Liver (tissue), 8 donors: ENCODE measurements at regions not wholly inside any gene's neighbourhood (a gene's known extent, or its start where the extent isn't known, plus 50 kb on each side); places are given as distances from the start of the nearest gene placed in this dataset.

ENCODE experiments used
- DNase-seq: peaks from one replicate; pipeline ENCODE4 v3.0.0-alpha.2; 2017; ENCODE audit warnings: low spot score
- H3K27ac ChIP-seq, 2 donors: one replicate each; pipeline ENCODE4 v1.7.0; 2013; ENCODE audit warnings: inconsistent platforms in 2 of 2, low read length in 2 of 2, control low read depth in 1 of 2, low read depth in 1 of 2, mild to moderate bottlenecking in 1 of 2
- H3K27me3 ChIP-seq, 4 donors: one replicate each; pipeline versions ENCODE4 v1.6.1 to v1.7.0; 2013; ENCODE audit warnings: low read length in 3 of 4, inconsistent platforms in 1 of 4, mild to moderate bottlenecking in 1 of 4, moderate library complexity in 1 of 4; ENCODE audit not compliant: control insufficient read depth in 4 of 4, insufficient read depth in 4 of 4
- H3K36me3 ChIP-seq, 4 donors: one replicate each; pipeline versions ENCODE4 v1.6.1 to v1.7.0; 2013; ENCODE audit warnings: low read length in 3 of 4, mild to moderate bottlenecking in 3 of 4, low read depth in 1 of 4, moderate library complexity in 1 of 4; ENCODE audit not compliant: control insufficient read depth in 4 of 4, insufficient read depth in 3 of 4
- H3K4me1 ChIP-seq, 4 donors: one replicate each; pipeline versions ENCODE4 v1.6.1 to v1.7.0; 2013; ENCODE audit warnings: low read length in 3 of 4, mild to moderate bottlenecking in 3 of 4, moderate library complexity in 1 of 4; ENCODE audit not compliant: control insufficient read depth in 4 of 4, insufficient read depth in 4 of 4
- H3K4me3 ChIP-seq, 3 donors: one replicate each; pipeline versions ENCODE4 v1.6.1 to v1.7.0; 2013; ENCODE audit warnings: low read length in 3 of 3, control low read depth in 1 of 3, low read depth in 1 of 3, mild to moderate bottlenecking in 1 of 3
- H3K9ac ChIP-seq, 2 donors: one replicate each; pipeline ENCODE4 v1.7.0; 2013; ENCODE audit warnings: low read length in 2 of 2, mild to moderate bottlenecking in 2 of 2, moderate library complexity in 2 of 2, control low read depth in 1 of 2, low read depth in 1 of 2
- H3K9me3 ChIP-seq, 4 donors: one replicate each; pipeline versions ENCODE4 v1.6.1 to v1.7.0; 2013; ENCODE audit warnings: low read length in 3 of 4; ENCODE audit not compliant: control insufficient read depth in 4 of 4
- ATF3 ChIP-seq: IDR thresholded peaks from 2 replicates; pipeline ENCODE4 v1.6.1; 2016; ENCODE audit warnings: antibody characterized with exemption
- CTCF ChIP-seq: fragments of 150-350 bp; IDR thresholded peaks from 2 replicates; pipeline ENCODE4 v1.5.1; 2017; ENCODE audit warnings: improper control_type of control experiment, low read depth, low read length; ENCODE audit not compliant: missing input control
- EGR1 ChIP-seq, 2 donors: IDR thresholded peaks; 2 replicates each; pipeline ENCODE4 v1.6.1; 2016 to 2018; ENCODE audit warnings: antibody characterized with exemption in 2 of 2, low read depth in 2 of 2
- FOXA1 ChIP-seq: IDR thresholded peaks from 2 replicates; pipeline ENCODE4 v1.6.1; 2016; ENCODE audit warnings: antibody characterized with exemption
- FOXA2 ChIP-seq: IDR thresholded peaks from 2 replicates; pipeline ENCODE4 v1.6.1; 2016; ENCODE audit warnings: antibody characterized with exemption
- GABPA ChIP-seq, 2 donors: IDR thresholded peaks in 1 of 2; conservative IDR thresholded peaks in 1 of 2; 2 replicates each; pipeline ENCODE4 v1.6.1; 2016; ENCODE audit warnings: antibody characterized with exemption in 2 of 2, mild to moderate bottlenecking in 1 of 2, moderate library complexity in 1 of 2
- HNF4G ChIP-seq: IDR thresholded peaks from 2 replicates; pipeline ENCODE4 v1.6.1; 2016; ENCODE audit warnings: antibody characterized with exemption
- JUND ChIP-seq, 2 donors: IDR thresholded peaks; 2 replicates each; pipeline ENCODE4 v1.6.1; 2016; ENCODE audit warnings: antibody characterized with exemption in 2 of 2
- MAX ChIP-seq: IDR thresholded peaks from 2 replicates; pipeline ENCODE4 v1.6.1; 2016; ENCODE audit warnings: antibody characterized with exemption
- NR2F2 ChIP-seq: IDR thresholded peaks from 2 replicates; pipeline ENCODE4 v1.6.1; 2016; ENCODE audit warnings: antibody characterized with exemption
- RAD21 ChIP-seq, 2 donors: IDR thresholded peaks; 2 replicates each; pipeline ENCODE4 v1.6.1; 2016; ENCODE audit warnings: antibody characterized with exemption in 2 of 2, mild to moderate bottlenecking in 2 of 2
- REST ChIP-seq: IDR thresholded peaks from 2 replicates; pipeline ENCODE4 v1.6.1; 2016; ENCODE audit warnings: antibody characterized with exemption, mild to moderate bottlenecking
- RXRA ChIP-seq, 2 donors: IDR thresholded peaks; 2 replicates each; pipeline ENCODE4 v1.6.1; 2017 to 2018; ENCODE audit warnings: antibody characterized with exemption in 2 of 2, mild to moderate bottlenecking in 1 of 2
- SP1 ChIP-seq: IDR thresholded peaks from 2 replicates; pipeline ENCODE4 v1.6.1; 2018; ENCODE audit warnings: antibody characterized with exemption, mild to moderate bottlenecking
- TAF1 ChIP-seq: conservative IDR thresholded peaks from 2 replicates; pipeline ENCODE4 v1.6.1; 2016; ENCODE audit warnings: antibody characterized with exemption, mild to moderate bottlenecking
- ZBTB33 ChIP-seq: IDR thresholded peaks from 2 replicates; pipeline ENCODE4 v1.6.1; 2016; ENCODE audit warnings: antibody characterized with exemption
- WGBS: extraction: QIAGEN DNeasy Blood & Tissue Kit; methylation state at CpG from one replicate; pipeline ENCODE4 v1.1.7; 2013; 5-methylcytosine and 5-hydroxymethylcytosine counted together
- donor health status: healthy.
- donor health status: healthy.
- donor health status: healthy.
- donor health status: healthy.
- donor health status: healthy.

- TF ChIP-seq TAF1 (no peak), HNF4G (no peak), FOXA1 (no peak)
These were observed 94.0 kb downstream of the CENPW start (continued) for GRCh38 chr6:126433927-126434326.

GRCh38 chr6:126437205-126437604 is 97.3 kb downstream of the CENPW start:
- Histone ChIP-seq H3K9ac (no peak overlapping the region), H3K36me3 (no peaks in the 10 kb centered on the region), H3K4me1 (no peaks in the 10 kb centered on the region), H3K9me3 (no peaks in the 10 kb centered on the region), H3K27me3 (no peaks in the 10 kb centered on the region), H3K27ac (no peak overlapping the region), H3K4me3 (no peak overlapping the region)
- TF ChIP-seq FOXA2 (no peak), RAD21 (IDR thresholded peaks at IDR 0.05) (no peak), SP1 (no peak), NR2F2 (no peak), CTCF (no peak), RXRA (IDR thresholded peaks at IDR 0.05) (no peak), FOXA1 (no peak), TAF1 (no peak), EGR1 (IDR thresholded peaks at IDR 0.05; ENCODE audit: low read depth in 2 of 2) (no peak)
- DNase-seq, result no peak

GRCh38 chr6:126439040-126439439 is 99.1 kb downstream of the CENPW start:
- H3K4me3 ChIP-seq, result no peak overlapping the region
- DNase-seq, result no peak
- WGBS, result 77% methylated on average over 1 of the region's 1 CpG
- H3K9me3 ChIP-seq, result no peaks in the 10 kb centered on the region
- no peaks in the 10 kb centered on the region for H3K27me3 ChIP-seq
- no peak for TF ChIP-seq CTCF
- TF ChIP-seq MAX, result no peak
- no peak for TF ChIP-seq RXRA (IDR thresholded peaks at IDR 0.05)
- no peak for TF ChIP-seq TAF1
- no peak for TF ChIP-seq FOXA1
- no peak for TF ChIP-seq GABPA (IDR thresholded peaks at IDR 0.05 in 1 of 2, conservative IDR thresholded peaks at IDR 0.05 in 1 of 2)
- TF ChIP-seq EGR1 (IDR thresholded peaks at IDR 0.05; ENCODE audit: low read depth in 2 of 2), result no peak
- no peak for TF ChIP-seq SP1
- no peak for TF ChIP-seq HNF4G
- no peak for TF ChIP-seq NR2F2
- no peak for TF ChIP-seq JUND (IDR thresholded peaks at IDR 0.05)
- no peak for TF ChIP-seq ZBTB33
- TF ChIP-seq RAD21 (IDR thresholded peaks at IDR 0.05), result no peak
- no peak for TF ChIP-seq REST
- no peak for TF ChIP-seq ATF3
- no peaks in the 10 kb centered on the region for H3K36me3 ChIP-seq
- H3K4me1 ChIP-seq, result no peaks in the 10 kb centered on the region
- H3K27ac ChIP-seq, result no peak overlapping the region
- H3K9ac ChIP-seq, result no peak overlapping the region
